Activated CD4-positive, alpha-beta T cell treated with anti-CD3 and anti-CD28 coated beads for 36 hours (primary cell): ENCODE measurements at regions not wholly inside any gene's neighbourhood (a gene's known extent, or its start where the extent isn't known, plus 50 kb on each side); places are given as distances from the start of the nearest gene placed in this dataset.
"Not testable (repeated sequence)": the region's sequence is repeated elsewhere in the genome, so short reads cannot be mapped to it uniquely, and the experiment has no call there.

Experiments used
- ATAC-seq: fragments of 200-7000 bp; cut with Tn5 transposase; one replicate; pipeline ENCODE4 v1.10.0; 2021; ENCODE audit warnings: mild to moderate bottlenecking, moderate library complexity
- CTCF ChIA-PET: fragments of 350-600 bp; sonication (Branson Sonifier 250); formaldehyde crosslinking; loops from one replicate; lab custom pipeline; 2021; ENCODE audit warnings: antibody characterized with exemption; lab: Charles Lee
- POLR2A ChIA-PET: fragments of 350-600 bp; sonication (Branson Sonifier 250); formaldehyde crosslinking; loops from one replicate; lab custom pipeline; 2021; ENCODE audit warnings: antibody characterized with exemption, inconsistent platforms; lab: Charles Lee
- DNase-seq: peaks from one replicate; pipeline ENCODE4 v3.0.0-alpha.2; 2020
- H3K27ac Mint-ChIP-seq: one replicate; pipeline ENCODE4 v1.8.0; 2021; ENCODE audit warnings: mixed read lengths
- H3K27me3 Mint-ChIP-seq: one replicate; pipeline ENCODE4 v1.8.0; 2021; ENCODE audit warnings: mixed read lengths
- H3K36me3 Mint-ChIP-seq: one replicate; pipeline ENCODE4 v1.8.0; 2021; ENCODE audit warnings: low read depth, mixed read lengths
- H3K4me1 Mint-ChIP-seq: one replicate; pipeline ENCODE4 v1.8.0; 2021; ENCODE audit warnings: mixed read lengths
- H3K4me3 Mint-ChIP-seq: one replicate; pipeline ENCODE4 v1.8.0; 2021; ENCODE audit warnings: mild to moderate bottlenecking, moderate library complexity, mixed read lengths
- H3K9me3 Mint-ChIP-seq: one replicate; pipeline ENCODE4 v1.8.0; 2021; ENCODE audit warnings: low read depth, mixed read lengths
- intact Hi-C, 2 experiments: fragments of 100-400 bp; cut with DNase I in 1 of 2; cut with micrococcal nuclease in 1 of 2; formaldehyde crosslinking; loops; one replicate each; pipeline versions ENCODE4 v1.14.2 to v1.15.1; 2022 to 2024; cut with DNase I, micrococcal nuclease

DNA sequence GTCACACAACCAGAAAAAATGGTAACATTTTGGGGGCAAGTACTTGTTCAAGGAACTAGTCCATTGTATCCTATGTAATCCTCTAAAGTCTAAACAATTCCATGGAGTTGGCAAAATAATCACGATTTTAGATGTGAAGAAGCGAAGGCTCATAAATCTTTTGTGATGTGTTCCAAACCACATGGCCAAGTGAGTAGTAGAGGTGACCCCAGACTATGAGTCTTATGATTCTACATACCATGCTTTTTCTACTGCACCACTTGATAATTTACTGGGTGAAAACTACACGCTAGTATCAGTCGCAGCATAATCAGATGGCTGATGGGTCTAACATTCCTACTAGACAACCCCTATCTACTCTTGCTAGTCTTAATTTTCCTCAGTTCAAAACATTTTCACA lies 371.4 kb downstream of the OSR1 start:
- CTCF ChIA-PET = no interaction called here
- POLR2A ChIA-PET = no interaction called here
- H3K27me3 Mint-ChIP-seq = no peaks in the 10 kb centered on the region
- H3K9me3 Mint-ChIP-seq = no peaks in the 10 kb centered on the region
- ATAC-seq (no peak), DNase-seq (no peak)
- intact Hi-C loops = no loop called here
- no peaks in the 10 kb centered on the region for H3K36me3 Mint-ChIP-seq
- H3K27ac Mint-ChIP-seq = no peak overlapping the region
- no peaks in the 10 kb centered on the region for H3K4me1 Mint-ChIP-seq
- no peak overlapping the region for H3K4me3 Mint-ChIP-seq

DNA sequence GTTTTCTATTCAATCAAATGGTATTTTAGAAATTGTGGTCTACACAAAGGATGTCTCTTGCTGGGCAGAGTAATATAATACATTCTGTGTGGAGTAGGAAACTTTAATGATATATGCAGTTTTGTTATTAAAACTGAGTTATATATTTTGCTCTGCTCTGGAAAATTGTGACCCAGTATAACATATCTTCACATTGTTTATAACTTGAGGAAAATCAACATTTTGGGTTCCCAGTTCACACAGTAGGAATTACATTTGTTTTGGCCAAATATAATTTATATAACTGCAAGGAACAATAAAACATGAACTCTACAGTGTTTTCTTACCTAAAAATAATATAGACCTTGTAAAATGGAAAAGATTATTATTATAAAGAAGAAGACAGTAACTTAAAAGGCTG lies 372.4 kb downstream of the OSR1 start:
- POLR2A ChIA-PET = no interaction called here
- Mint-ChIP-seq H3K4me1 (no peaks in the 10 kb centered on the region), H3K27ac (no peak overlapping the region), H3K36me3 (no peaks in the 10 kb centered on the region), H3K4me3 (no peak overlapping the region), H3K9me3 (no peaks in the 10 kb centered on the region), H3K27me3 (no peaks in the 10 kb centered on the region)
- ATAC-seq (no peak), DNase-seq (no peak)
- CTCF ChIA-PET = no interaction called here
- intact Hi-C loops = no loop called here

DNA sequence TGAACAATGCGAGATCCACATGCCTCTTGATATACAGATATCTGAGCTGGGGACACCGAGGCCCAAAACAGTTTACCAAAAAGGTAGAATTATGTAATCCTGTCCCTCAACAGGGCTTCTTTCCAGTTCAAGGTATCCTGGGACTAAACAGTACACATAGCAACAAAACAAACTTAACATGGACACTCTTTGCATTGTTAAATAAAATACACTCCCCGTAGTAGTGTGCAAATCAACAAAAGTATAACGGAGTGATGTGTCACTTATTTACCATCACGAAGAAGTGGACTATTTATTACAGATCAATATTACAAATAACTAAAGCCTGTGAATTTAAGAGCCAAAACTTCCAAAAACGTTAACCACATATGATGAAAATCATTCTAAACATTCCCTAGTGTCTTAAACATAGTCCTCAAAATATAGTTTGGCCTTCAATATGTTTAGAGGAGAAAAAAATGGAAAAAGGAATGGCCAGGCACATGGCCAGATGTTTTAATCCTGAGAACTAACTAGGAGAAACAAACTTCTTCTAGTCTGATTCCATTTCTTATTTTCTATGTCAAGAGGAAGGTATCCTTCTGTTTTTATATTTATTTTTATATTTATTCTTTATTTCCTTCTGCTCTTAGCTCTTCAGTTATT lies 377.5 kb downstream of the OSR1 start:
- Mint-ChIP-seq H3K36me3 (no peaks in the 10 kb centered on the region), H3K27ac (no peak overlapping the region), H3K27me3 (no peaks in the 10 kb centered on the region), H3K4me3 (no peak overlapping the region), H3K4me1 (no peaks in the 10 kb centered on the region), H3K9me3 (no peaks in the 10 kb centered on the region)
- DNase-seq = no peak
- ChIA-PET CTCF (no interaction called here), POLR2A (no interaction called here)
- intact Hi-C loops = no loop called here
- ATAC-seq = no peak

DNA sequence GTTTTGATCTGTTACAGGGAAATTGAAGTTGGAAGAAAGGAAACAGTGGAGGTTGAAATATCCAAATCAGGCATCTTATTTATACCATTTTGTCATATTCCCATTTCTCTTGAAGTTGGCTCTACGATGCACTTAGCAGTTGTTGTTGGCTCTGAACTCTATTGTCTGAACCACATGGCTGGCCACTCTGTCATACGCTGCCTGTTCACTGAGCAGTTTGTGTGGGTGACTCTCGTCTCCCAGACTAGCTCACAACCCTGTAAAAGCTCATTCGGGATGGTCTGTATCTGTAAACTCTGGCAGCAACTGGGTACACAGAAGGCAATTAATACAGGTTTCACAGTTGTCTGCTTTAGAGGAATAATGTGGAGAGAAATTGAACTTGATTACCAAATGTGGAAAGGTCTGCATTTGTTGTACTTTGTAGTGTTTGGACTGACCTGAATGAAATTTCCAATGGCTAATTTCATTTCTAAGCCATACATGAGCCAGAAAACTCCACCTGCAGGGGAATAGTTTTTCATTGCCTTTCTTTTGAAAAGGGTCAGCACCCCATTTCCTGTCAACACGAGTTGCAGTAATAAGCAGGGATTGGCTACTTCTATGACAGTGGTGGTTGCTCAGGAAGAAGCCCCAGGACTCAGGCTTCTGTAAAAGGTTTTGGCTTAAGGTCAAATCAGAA lies 378.2 kb downstream of the OSR1 start:
- intact Hi-C loops = no loop called here
- no peak for ATAC-seq
- Mint-ChIP-seq H3K4me3 (no peak overlapping the region), H3K27me3 (no peaks in the 10 kb centered on the region), H3K9me3 (no peaks in the 10 kb centered on the region), H3K4me1 (no peaks in the 10 kb centered on the region), H3K36me3 (no peaks in the 10 kb centered on the region), H3K27ac (no peak overlapping the region)
- CTCF ChIA-PET = no interaction called here
- DNase-seq = no peak
- POLR2A ChIA-PET = no interaction called here

DNA sequence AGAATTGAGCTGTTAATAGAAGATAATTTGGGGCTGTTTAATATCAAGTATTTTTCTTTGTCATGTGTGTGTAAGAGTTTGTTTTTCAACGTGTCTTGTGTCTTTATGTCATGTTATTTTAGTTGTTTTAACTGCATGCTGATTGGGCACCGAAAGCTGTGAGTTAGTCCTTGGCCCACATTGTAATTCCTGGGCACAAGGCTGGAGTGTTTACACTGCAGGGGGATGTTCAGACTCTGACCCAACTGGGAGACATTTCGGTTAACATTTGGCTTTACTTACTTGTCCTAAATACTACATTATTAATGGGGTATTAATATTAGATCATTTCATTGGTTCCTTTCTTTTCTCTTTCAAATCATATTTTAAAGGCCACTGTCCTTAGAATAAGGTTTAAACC lies 381.0 kb downstream of the OSR1 start:
- ChIA-PET POLR2A (no interaction called here), CTCF (no interaction called here)
- Mint-ChIP-seq H3K27me3 (no peaks in the 10 kb centered on the region), H3K4me1 (no peaks in the 10 kb centered on the region), H3K27ac (no peak overlapping the region), H3K9me3 (no peaks in the 10 kb centered on the region), H3K36me3 (no peaks in the 10 kb centered on the region), H3K4me3 (no peak overlapping the region)
- intact Hi-C loops = no loop called here
- DNase-seq (no peak), ATAC-seq (no peak)

- H3K4me3 Mint-ChIP-seq = no peak overlapping the region
- ATAC-seq = no peak
- no peaks in the 10 kb centered on the region for H3K36me3 Mint-ChIP-seq
- DNase-seq = no peak
- no peaks in the 10 kb centered on the region for H3K27me3 Mint-ChIP-seq
- CTCF ChIA-PET = interaction anchor here (0.6 kb wide), 1 partner anchor 246 kb away, joined by 3 read pairs; no protein-coding TSS in a partner anchor
- intact Hi-C loops = no loop called here
- no peaks in the 10 kb centered on the region for H3K4me1 Mint-ChIP-seq
- no peaks in the 10 kb centered on the region for H3K9me3 Mint-ChIP-seq
- POLR2A ChIA-PET = no interaction called here
- H3K27ac Mint-ChIP-seq = no peak overlapping the region
Measured at GRCh38 chr2:18976168-18976961, 382.1 kb downstream of the OSR1 start.

DNA sequence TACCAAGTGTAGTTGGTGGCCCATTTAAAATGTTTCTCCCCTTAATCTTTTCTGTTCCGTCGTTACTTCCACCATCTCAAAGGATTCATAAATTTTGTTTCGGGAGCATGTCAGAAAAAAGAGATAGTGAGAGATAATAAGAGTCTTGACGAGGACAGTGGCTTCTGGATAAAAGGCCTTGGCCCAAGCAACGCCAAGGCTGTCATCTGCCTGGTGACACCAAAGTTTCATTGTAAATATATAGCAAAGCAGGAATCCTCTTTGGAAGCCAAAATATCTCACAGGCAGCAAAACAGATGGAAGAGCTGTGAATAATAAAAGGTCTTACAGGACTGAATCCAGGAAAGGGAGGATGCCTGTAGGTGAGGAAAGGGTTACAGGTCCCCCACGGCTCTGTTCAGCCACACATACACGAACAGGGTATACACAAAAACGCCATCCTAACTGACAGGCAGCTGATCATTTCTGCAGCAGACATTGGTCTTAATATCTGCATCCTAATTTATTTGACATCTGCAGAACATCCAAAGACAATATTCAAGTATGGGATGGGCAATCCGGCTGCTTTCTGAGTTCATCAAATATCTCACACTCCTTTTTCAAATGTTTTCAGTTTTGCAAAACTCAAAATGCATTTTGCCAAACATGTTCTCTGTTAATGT lies 382.8 kb downstream of the OSR1 start:
- no peaks in the 10 kb centered on the region for H3K9me3 Mint-ChIP-seq
- no peak for ATAC-seq
- no peak overlapping the region for H3K4me3 Mint-ChIP-seq
- intact Hi-C loops = no loop called here
- ChIA-PET CTCF (no interaction called here), POLR2A (no interaction called here)
- no peaks in the 10 kb centered on the region for H3K27me3 Mint-ChIP-seq
- H3K27ac Mint-ChIP-seq = no peak overlapping the region
- no peaks in the 10 kb centered on the region for H3K4me1 Mint-ChIP-seq
- no peak for DNase-seq
- H3K36me3 Mint-ChIP-seq = no peaks in the 10 kb centered on the region

- Mint-ChIP-seq H3K4me3 (no peak overlapping the region), H3K4me1 (no peaks in the 10 kb centered on the region), H3K9me3 (no peaks in the 10 kb centered on the region), H3K27ac (no peak overlapping the region), H3K27me3 (no peaks in the 10 kb centered on the region), H3K36me3 (no peaks in the 10 kb centered on the region)
- POLR2A ChIA-PET = no interaction called here
- intact Hi-C loops = no loop called here
- CTCF ChIA-PET = no interaction called here
- no peak for ATAC-seq
- DNase-seq = no peak
Measured at GRCh38 chr2:18971628-18972027, 382.3 kb upstream of the NT5C1B start.

DNA sequence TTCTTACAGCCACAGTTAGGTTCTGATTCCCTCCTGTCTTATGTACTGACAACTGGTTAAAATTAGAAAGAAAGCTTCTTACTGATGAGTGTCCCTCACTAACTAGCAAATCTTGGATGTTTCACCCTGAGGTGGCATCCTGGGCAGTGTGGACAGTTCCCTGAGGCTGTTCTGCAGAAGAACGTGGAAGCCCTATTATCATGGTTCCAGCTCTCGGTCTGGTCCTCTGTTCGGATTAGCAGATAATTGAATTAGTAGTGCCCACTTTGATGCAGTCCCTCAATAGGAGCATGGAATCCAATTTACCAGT lies 381.7 kb upstream of the NT5C1B start:
- POLR2A ChIA-PET = no interaction called here
- Mint-ChIP-seq H3K27ac (no peak overlapping the region), H3K27me3 (no peaks in the 10 kb centered on the region), H3K4me3 (no peak overlapping the region), H3K36me3 (no peaks in the 10 kb centered on the region), H3K9me3 (no peaks in the 10 kb centered on the region), H3K4me1 (no peaks in the 10 kb centered on the region)
- intact Hi-C loops = no loop called here
- no peak for DNase-seq
- ATAC-seq = no peak
- CTCF ChIA-PET = no interaction called here

DNA sequence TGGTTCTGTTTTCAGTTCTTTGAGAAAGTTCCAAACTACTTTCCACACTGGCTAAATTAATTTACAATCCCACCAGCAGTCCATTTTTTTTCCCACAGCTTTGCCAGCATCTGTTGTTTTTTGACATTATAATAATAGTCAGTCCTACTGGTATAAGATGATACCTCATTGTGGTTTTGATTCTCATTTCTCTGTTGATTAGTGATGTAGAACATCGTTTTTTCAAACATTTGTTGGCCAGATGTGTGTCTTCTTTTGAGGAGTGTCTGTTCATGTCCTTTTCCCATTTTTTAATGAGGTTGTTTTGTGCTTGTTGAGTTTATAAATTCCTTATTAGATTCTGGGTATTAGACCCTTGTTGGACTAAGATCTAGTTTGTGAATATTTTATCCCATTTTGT lies 376.8 kb upstream of the NT5C1B start:
- DNase-seq (no peak), ATAC-seq (no peak)
- H3K27me3 Mint-ChIP-seq = no peaks in the 10 kb centered on the region
- peaks cover 2% of the 10 kb centered on the region for H3K9me3 Mint-ChIP-seq
- POLR2A ChIA-PET = no interaction called here
- CTCF ChIA-PET = interaction anchor here (0.9 kb wide), 1 partner anchor 445 kb away, joined by 3 read pairs; no protein-coding TSS in a partner anchor
- H3K36me3 Mint-ChIP-seq = no peaks in the 10 kb centered on the region
- intact Hi-C loops = no loop called here
- H3K4me1 Mint-ChIP-seq = no peaks in the 10 kb centered on the region
- H3K4me3 Mint-ChIP-seq = no peak overlapping the region
- no peak overlapping the region for H3K27ac Mint-ChIP-seq

DNA sequence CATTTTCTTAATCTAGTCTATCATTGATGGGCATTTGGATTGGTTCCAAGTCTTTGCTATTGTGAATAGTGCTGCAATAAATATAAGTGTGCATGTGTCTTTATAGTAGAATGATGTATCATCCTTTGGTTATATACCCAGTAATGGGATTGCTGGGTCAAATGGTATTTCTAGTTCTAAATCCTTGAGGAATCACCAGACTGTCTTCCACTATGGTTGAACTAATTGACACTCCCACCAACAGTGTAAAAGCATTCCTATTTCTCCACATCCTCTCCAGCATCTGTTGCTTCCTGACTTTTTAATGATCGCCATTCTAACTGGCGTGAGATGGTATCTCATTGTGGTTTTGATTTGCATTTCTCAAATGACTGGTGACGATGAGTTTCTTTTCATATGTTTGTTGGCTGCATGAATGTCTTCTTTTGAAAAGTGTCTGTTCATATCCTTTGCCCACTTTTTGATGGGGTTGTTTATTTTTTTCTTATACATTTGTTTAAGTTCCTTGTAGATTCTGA lies 374.4 kb upstream of the NT5C1B start:
- DNase-seq, H3K36me3 Mint-ChIP-seq, intact Hi-C loops, ATAC-seq, CTCF ChIA-PET, H3K9me3 Mint-ChIP-seq, H3K4me1 Mint-ChIP-seq, H3K27me3 Mint-ChIP-seq, POLR2A ChIA-PET, H3K27ac Mint-ChIP-seq, H3K4me3 Mint-ChIP-seq: not testable (repeated sequence)
